ENCODE measurements at regions not wholly inside any gene's neighbourhood (a gene's known extent, or its start where the extent isn't known, plus 50 kb on each side); places are given as distances from the start of the nearest gene placed in this dataset.

- no peak for TF ChIP-seq EP300 (IDR thresholded peaks at IDR 0.05)
- TF ChIP-seq POLR2A (IDR thresholded peaks at IDR 0.05), result no peak
Measured at GRCh38 chr9:7228726-7229125, 471.0 kb downstream of the KDM4C start.
